Right cardiac atrium (tissue), 5 donors: ENCODE measurements at regions not wholly inside any gene's neighbourhood (a gene's known extent, or its start where the extent isn't known, plus 50 kb on each side); places are given as distances from the start of the nearest gene placed in this dataset.

ENCODE experiments used
- ATAC-seq, 2 donors: fragments of 200-7000 bp; cut with Tn5 transposase; one replicate each; pipeline versions ENCODE4 v1.8.0 to v1.9.1; 2020; ENCODE audit warnings: moderate library complexity in 2 of 2, mild to moderate bottlenecking in 1 of 2
- DNase-seq, 3 donors: peaks; one replicate each; pipeline ENCODE4 v3.0.0-alpha.2; 2020
- H3K27ac ChIP-seq: one replicate; pipeline ENCODE4 v1.5.1; 2013; ENCODE audit warnings: mild to moderate bottlenecking, low read length, control low read depth, moderate library complexity
- H3K27me3 ChIP-seq: one replicate; pipeline ENCODE4 v1.6.1; 2013; ENCODE audit not compliant: control insufficient read depth, insufficient read depth
- H3K4me1 ChIP-seq: one replicate; pipeline ENCODE4 v1.6.1; 2013; ENCODE audit warnings: low read length; ENCODE audit not compliant: control insufficient read depth, insufficient read depth
- H3K4me3 ChIP-seq: one replicate; pipeline ENCODE4 v1.5.1; 2013; ENCODE audit warnings: low read length, control low read depth
- H3K9me3 ChIP-seq: one replicate; pipeline ENCODE4 v1.6.1; 2013; ENCODE audit warnings: low read length; ENCODE audit not compliant: control insufficient read depth
- WGBS: extraction: QIAGEN DNeasy Blood & Tissue Kit; methylation state at CpG from one replicate; pipeline ENCODE4 v1.1.7; 2013; 5-methylcytosine and 5-hydroxymethylcytosine counted together
- intact Hi-C, 4 donors: fragments of 100-400 bp; cut with DNase I; formaldehyde crosslinking; loops; one replicate each; pipeline versions ENCODE4 v1.11.0 to v1.14.0; 2022 to 2023
- donor health status: healthy with polysubstance abuse.
- donor health status: DM: no; HTN: yes; CAD: no.
- donor health status: DM: no; HTN: no; CAD: no.
- donor health status: DM: no; HTN: yes; CAD: no; lungs with severe emphysema.
- donor health status: DM: yes; HTN: yes; CAD: no.

- WGBS, result 93% methylated on average over 2 of the region's 2 CpGs
- intact Hi-C loops, result no loop called here
- no peak overlapping the region for H3K27ac ChIP-seq
- no peak for DNase-seq
- H3K9me3 ChIP-seq, result no peaks in the 10 kb centered on the region
- H3K4me3 ChIP-seq, result no peak overlapping the region
- no peaks in the 10 kb centered on the region for H3K4me1 ChIP-seq
- ATAC-seq, result no peak
- no peaks in the 10 kb centered on the region for H3K27me3 ChIP-seq
Observed at GRCh38 chr6:51352506-51353029, 533.9 kb downstream of the TFAP2B start.

DNA sequence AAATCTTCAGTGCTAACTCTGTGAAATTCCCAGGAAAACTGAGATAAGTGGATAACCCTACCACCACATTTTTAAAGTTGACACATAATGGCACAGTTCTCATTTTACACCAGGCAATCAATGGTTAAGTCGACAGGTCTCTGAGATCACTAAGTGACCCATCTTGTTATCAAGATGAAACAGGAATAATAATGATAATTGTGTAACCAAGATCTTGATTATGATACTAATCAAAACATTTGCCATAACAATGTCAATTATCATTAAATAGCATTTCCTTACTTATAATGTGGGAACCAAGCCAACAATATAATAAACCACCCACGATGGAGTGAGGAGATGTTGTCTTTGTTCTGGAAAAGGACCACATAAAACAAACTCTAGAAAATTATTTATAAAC is 541.6 kb downstream of the TFAP2B start:
- Histone ChIP-seq H3K27ac (no peak overlapping the region), H3K4me1 (no peaks in the 10 kb centered on the region), H3K4me3 (no peak overlapping the region), H3K27me3 (no peaks in the 10 kb centered on the region), H3K9me3 (no peaks in the 10 kb centered on the region)
- intact Hi-C loops, result no loop called here
- DNase-seq (no peak), ATAC-seq (no peak)
- 37% methylated on average over 2 of the region's 2 CpGs for WGBS

- H3K9me3 ChIP-seq, result no peaks in the 10 kb centered on the region
- intact Hi-C loops, result no loop called here
Observed at GRCh38 chr6:51365566-51365965, 546.9 kb downstream of the TFAP2B start.

GRCh38 chr6:51369485-51369884 is 550.8 kb downstream of the TFAP2B start:
- intact Hi-C loops, result no loop called here
- Histone ChIP-seq H3K4me1 (no peaks in the 10 kb centered on the region), H3K27me3 (no peaks in the 10 kb centered on the region), H3K27ac (no peak overlapping the region), H3K9me3 (no peaks in the 10 kb centered on the region), H3K4me3 (no peak overlapping the region)
- WGBS, result 73% methylated on average over 1 of the region's 1 CpG
- DNase-seq (no peak), ATAC-seq (no peak)

More at GRCh38 chr6:51365566-51365965, 546.9 kb downstream of the TFAP2B start:
- Histone ChIP-seq H3K4me1 (no peaks in the 10 kb centered on the region), H3K27me3 (no peaks in the 10 kb centered on the region), H3K4me3 (no peak overlapping the region), H3K27ac (no peak overlapping the region)
- no peak for DNase-seq
- no peak for ATAC-seq

DNA sequence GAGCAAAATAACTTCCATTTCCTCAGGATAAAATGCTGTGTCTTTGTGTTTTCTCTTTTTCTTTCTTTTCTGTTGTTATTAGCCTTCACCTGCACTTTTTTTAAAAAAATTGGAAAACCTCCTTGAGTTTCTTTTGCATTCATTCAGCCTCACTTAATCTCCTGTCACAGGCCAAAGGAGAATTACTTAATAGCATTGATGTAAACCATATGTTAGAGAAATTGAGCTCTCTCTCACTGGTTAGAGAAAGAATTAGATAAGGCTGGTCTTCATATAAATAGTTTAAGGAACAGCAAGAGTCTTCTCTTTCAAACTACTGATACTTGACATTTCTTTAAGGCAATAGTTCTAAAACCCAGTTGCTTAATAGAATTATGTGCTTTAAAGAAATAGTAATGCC is 564.2 kb downstream of the TFAP2B start:
- no peak overlapping the region for H3K27ac ChIP-seq
- ATAC-seq, result no peak
- no peak for DNase-seq
- H3K27me3 ChIP-seq, result no peaks in the 10 kb centered on the region
- H3K4me3 ChIP-seq, result no peak overlapping the region
- intact Hi-C loops, result no loop called here
- no peaks in the 10 kb centered on the region for H3K4me1 ChIP-seq
- H3K9me3 ChIP-seq, result no peaks in the 10 kb centered on the region

DNA sequence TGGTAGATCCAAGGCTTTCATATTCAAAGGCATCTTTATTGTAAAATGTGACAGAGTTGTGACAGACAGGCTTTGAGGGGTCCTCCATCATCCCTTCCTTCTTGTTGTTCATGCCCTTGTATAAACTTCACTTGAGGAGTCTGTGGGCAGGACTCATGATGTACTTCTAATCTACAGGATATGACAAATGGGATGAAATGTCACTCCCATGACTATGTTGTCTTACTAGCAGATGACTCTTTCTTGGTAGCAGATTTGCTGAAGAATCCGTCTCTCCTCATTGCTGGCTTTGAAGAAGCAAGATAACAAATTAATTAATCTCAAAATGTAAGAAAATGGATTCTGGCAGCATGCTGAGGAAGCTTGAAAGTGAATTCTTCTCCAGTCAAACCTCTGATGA is 566.1 kb downstream of the TFAP2B start:
- Histone ChIP-seq H3K4me1 (no peaks in the 10 kb centered on the region), H3K27me3 (no peaks in the 10 kb centered on the region), H3K4me3 (no peak overlapping the region), H3K9me3 (no peaks in the 10 kb centered on the region), H3K27ac (no peak overlapping the region)
- ATAC-seq (no peak), DNase-seq (no peak)
- intact Hi-C loops, result no loop called here
- 45% methylated on average over 1 of the region's 1 CpG for WGBS

DNA sequence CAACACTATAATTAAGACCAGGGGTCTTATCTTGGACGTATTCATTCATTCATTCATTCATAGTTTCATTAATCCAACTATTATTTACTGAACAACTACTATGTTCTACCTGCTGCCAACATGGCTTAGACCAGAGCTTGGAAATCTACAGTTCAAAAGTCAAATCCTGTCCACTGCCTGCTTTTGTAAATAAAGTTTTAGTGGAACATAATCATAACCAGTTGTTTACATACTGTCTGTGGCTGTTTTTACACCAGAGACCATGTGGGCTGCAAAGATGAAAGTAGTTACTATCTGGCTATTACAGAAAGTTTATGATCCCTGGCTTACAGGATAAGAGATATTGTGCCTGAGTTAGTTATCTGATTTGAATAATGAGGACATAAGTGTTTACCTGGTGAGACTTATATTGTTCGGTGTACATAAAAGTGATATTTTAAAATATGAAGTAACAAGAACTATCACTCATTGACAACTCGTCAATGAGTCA is 567.7 kb downstream of the TFAP2B start:
- 72% methylated on average over 3 of the region's 3 CpGs for WGBS
- ATAC-seq, result no peak
- Histone ChIP-seq H3K4me1 (no peaks in the 10 kb centered on the region), H3K9me3 (no peaks in the 10 kb centered on the region), H3K27ac (no peak overlapping the region), H3K27me3 (no peaks in the 10 kb centered on the region), H3K4me3 (no peak overlapping the region)
- DNase-seq, result no peak
- intact Hi-C loops, result no loop called here

GRCh38 chr6:51387907-51388306 is 569.2 kb downstream of the TFAP2B start:
- intact Hi-C loops, result no loop called here
- ATAC-seq (no peak), DNase-seq (no peak)
- Histone ChIP-seq H3K4me1 (no peaks in the 10 kb centered on the region), H3K9me3 (no peaks in the 10 kb centered on the region), H3K27ac (no peak overlapping the region), H3K4me3 (no peak overlapping the region), H3K27me3 (no peaks in the 10 kb centered on the region)
- WGBS, result 73% methylated on average over 4 of the region's 4 CpGs

DNA sequence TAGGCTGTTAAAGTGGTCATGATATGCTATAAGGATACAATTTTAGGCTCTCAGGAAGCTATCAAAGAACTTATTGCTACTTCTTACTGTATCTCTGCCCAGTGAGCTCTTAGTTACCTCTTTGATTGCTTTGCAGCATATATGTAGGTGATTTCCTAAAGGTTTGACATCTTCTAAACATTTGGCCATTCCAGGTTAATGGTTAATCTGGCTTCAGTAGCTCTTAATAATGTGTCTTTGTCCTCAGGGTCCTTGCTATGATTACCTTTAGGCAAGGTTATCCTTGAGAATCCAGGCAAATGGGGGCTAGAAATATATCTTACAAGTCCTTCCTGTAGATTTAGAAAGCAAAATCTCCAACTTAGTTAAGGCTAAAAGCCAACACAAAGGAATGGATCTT is 575.4 kb downstream of the TFAP2B start:
- H3K27me3 ChIP-seq, result no peaks in the 10 kb centered on the region
- H3K4me3 ChIP-seq, result no peak overlapping the region
- ATAC-seq (no peak), DNase-seq (no peak)
- no peaks in the 10 kb centered on the region for H3K9me3 ChIP-seq
- no peak overlapping the region for H3K27ac ChIP-seq
- intact Hi-C loops, result no loop called here
- no peaks in the 10 kb centered on the region for H3K4me1 ChIP-seq

DNA sequence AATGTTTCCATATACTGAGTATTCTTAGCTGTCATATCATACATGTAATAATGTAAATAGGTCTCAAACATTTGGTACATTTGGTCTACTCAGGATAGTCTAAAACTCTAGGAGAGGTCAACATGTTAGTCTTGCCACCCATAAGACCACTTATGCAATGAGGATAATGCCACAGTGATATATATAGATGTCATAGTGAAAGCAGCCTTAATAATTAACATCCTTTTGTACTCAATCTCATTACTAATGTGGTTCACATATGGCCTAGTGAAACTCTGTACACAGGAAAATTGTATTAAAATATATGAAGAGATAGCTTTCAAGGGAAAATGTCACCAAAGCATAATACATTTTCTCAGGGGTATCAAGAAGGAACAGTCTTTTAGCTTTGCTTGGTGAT is 577.9 kb downstream of the TFAP2B start:
- intact Hi-C loops, result no loop called here
- no peak for ATAC-seq

DNA sequence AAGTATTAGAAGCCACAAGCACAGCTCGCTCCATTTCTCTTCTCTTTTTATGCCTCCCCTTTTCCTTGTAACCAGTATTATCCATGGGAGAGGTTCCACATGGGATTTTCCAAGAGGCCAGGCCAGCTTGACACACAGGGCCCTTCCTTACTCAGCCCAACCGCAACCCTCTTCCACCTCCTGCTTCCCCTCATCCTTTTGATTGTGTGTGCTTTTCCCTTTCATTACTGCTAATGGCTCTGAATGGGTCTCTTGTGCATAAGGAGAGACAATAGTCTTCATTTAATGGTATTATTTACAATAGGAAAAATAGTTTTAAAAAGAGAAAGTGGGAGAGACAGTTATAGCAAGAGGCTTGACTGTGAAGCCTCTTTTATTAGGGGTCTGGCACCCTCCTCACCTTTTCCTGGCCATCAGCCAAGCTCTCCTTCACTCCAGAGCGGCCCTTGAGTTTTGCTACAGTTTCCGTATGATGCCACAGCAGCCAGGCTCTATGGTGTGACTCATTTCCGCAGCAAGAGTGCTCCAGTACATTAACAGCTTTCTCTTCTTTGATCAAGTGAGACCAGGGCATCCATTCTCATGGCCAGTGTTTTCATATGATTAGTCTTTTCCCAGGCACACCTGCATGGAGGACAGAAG is 579.5 kb downstream of the TFAP2B start:
- intact Hi-C loops, result no loop called here
- no peaks in the 10 kb centered on the region for H3K9me3 ChIP-seq
- DNase-seq (no peak), ATAC-seq (no peak)
- H3K4me1 ChIP-seq, result no peaks in the 10 kb centered on the region
- no peak overlapping the region for H3K27ac ChIP-seq
- 62% methylated on average over 5 of the region's 5 CpGs for WGBS
- H3K4me3 ChIP-seq, result no peak overlapping the region
- no peaks in the 10 kb centered on the region for H3K27me3 ChIP-seq

More for the DNA sequence above, 577.9 kb downstream of the TFAP2B start:
- no peaks in the 10 kb centered on the region for H3K27me3 ChIP-seq
- H3K4me1 ChIP-seq, result no peaks in the 10 kb centered on the region
- DNase-seq, result no peak
- H3K4me3 ChIP-seq, result no peak overlapping the region
- no peak overlapping the region for H3K27ac ChIP-seq
- no peaks in the 10 kb centered on the region for H3K9me3 ChIP-seq

GRCh38 chr6:51398793-51399192 is 580.1 kb downstream of the TFAP2B start:
- WGBS, result 75% methylated on average over 5 of the region's 5 CpGs
- DNase-seq (no peak), ATAC-seq (no peak)
- intact Hi-C loops, result no loop called here
- no peaks in the 10 kb centered on the region for H3K4me1 ChIP-seq
- H3K27me3 ChIP-seq, result no peaks in the 10 kb centered on the region
- no peak overlapping the region for H3K4me3 ChIP-seq
- H3K27ac ChIP-seq, result no peak overlapping the region
- H3K9me3 ChIP-seq, result no peaks in the 10 kb centered on the region
